ENCODE measurements at regions not wholly inside any gene's neighbourhood (a gene's known extent, or its start where the extent isn't known, plus 50 kb on each side); places are given as distances from the start of the nearest gene placed in this dataset.

- no peak overlapping the region for H3K4me3 Mint-ChIP-seq (ENCODE audit: unreplicated experiment)
- TF ChIP-seq CTCF (IDR thresholded peaks at IDR 0.05), result no peak
- H3K27ac Mint-ChIP-seq (ENCODE audit: unreplicated experiment), result no peak overlapping the region
- no peaks in the 10 kb centered on the region for H3K36me3 Mint-ChIP-seq (ENCODE audit: unreplicated experiment)
- peaks cover 35% of the 10 kb centered on the region for H3K9me3 Mint-ChIP-seq (ENCODE audit: unreplicated experiment)
- no peaks in the 10 kb centered on the region for H3K4me1 Mint-ChIP-seq (ENCODE audit: unreplicated experiment)
- no peak for DNase-seq (ENCODE audit: extremely low spot score, unreplicated experiment)
- no peaks in the 10 kb centered on the region for H3K27me3 Mint-ChIP-seq (ENCODE audit: unreplicated experiment)
Measured at GRCh38 chr1:164347980-164348379, 211.0 kb upstream of the PBX1 start.

- Mint-ChIP-seq H3K4me1 (ENCODE audit: unreplicated experiment) (no peaks in the 10 kb centered on the region), H3K27ac (ENCODE audit: unreplicated experiment) (no peak overlapping the region), H3K36me3 (ENCODE audit: unreplicated experiment) (no peaks in the 10 kb centered on the region), H3K27me3 (ENCODE audit: unreplicated experiment) (no peaks in the 10 kb centered on the region), H3K4me3 (ENCODE audit: unreplicated experiment) (no peak overlapping the region), H3K9me3 (ENCODE audit: unreplicated experiment) (no peaks in the 10 kb centered on the region)
- DNase-seq (ENCODE audit: extremely low spot score, unreplicated experiment), result no peak
- TF ChIP-seq CTCF (IDR thresholded peaks at IDR 0.05), result no peak
Measured at GRCh38 chr1:164356511-164356910, 202.5 kb upstream of the PBX1 start.

GRCh38 chr1:164360265-164360664, 198.7 kb upstream of the PBX1 start:
- Mint-ChIP-seq H3K27me3 (ENCODE audit: unreplicated experiment) (no peaks in the 10 kb centered on the region), H3K36me3 (ENCODE audit: unreplicated experiment) (no peaks in the 10 kb centered on the region), H3K4me3 (ENCODE audit: unreplicated experiment) (no peak overlapping the region), H3K27ac (ENCODE audit: unreplicated experiment) (no peak overlapping the region), H3K9me3 (ENCODE audit: unreplicated experiment) (peaks cover 5% of the 10 kb centered on the region), H3K4me1 (ENCODE audit: unreplicated experiment) (no peaks in the 10 kb centered on the region)
- no peak for TF ChIP-seq CTCF (IDR thresholded peaks at IDR 0.05)
- DNase-seq (ENCODE audit: extremely low spot score, unreplicated experiment), result no peak

- H3K27ac Mint-ChIP-seq (ENCODE audit: unreplicated experiment), result no peak overlapping the region
- H3K36me3 Mint-ChIP-seq (ENCODE audit: unreplicated experiment), result no peaks in the 10 kb centered on the region
- DNase-seq (ENCODE audit: extremely low spot score, unreplicated experiment), result no peak
- no peaks in the 10 kb centered on the region for H3K27me3 Mint-ChIP-seq (ENCODE audit: unreplicated experiment)
- no peak overlapping the region for H3K4me3 Mint-ChIP-seq (ENCODE audit: unreplicated experiment)
- peaks cover 5% of the 10 kb centered on the region for H3K9me3 Mint-ChIP-seq (ENCODE audit: unreplicated experiment)
- H3K4me1 Mint-ChIP-seq (ENCODE audit: unreplicated experiment), result no peaks in the 10 kb centered on the region
- no peak for TF ChIP-seq CTCF (IDR thresholded peaks at IDR 0.05)
Measured at GRCh38 chr1:164361927-164362326, 197.1 kb upstream of the PBX1 start.

- no peaks in the 10 kb centered on the region for H3K4me1 Mint-ChIP-seq (ENCODE audit: unreplicated experiment)
- H3K9me3 Mint-ChIP-seq (ENCODE audit: unreplicated experiment), result peaks cover 5% of the 10 kb centered on the region
- no peaks in the 10 kb centered on the region for H3K36me3 Mint-ChIP-seq (ENCODE audit: unreplicated experiment)
- no peaks in the 10 kb centered on the region for H3K27me3 Mint-ChIP-seq (ENCODE audit: unreplicated experiment)
- no peak overlapping the region for H3K4me3 Mint-ChIP-seq (ENCODE audit: unreplicated experiment)
- TF ChIP-seq CTCF (IDR thresholded peaks at IDR 0.05), result no peak
- no peak for DNase-seq (ENCODE audit: extremely low spot score, unreplicated experiment)
- H3K27ac Mint-ChIP-seq (ENCODE audit: unreplicated experiment), result no peak overlapping the region
Measured at GRCh38 chr1:164363980-164364379, 195.0 kb upstream of the PBX1 start.
